Activated CD4-positive, alpha-beta T cell treated with anti-CD3 and anti-CD28 coated beads, Interleukin-2, Interleukin-4, amounts not matched to agents 100 ng/mL and 50 ng/mL, durations not matched to agents 16 hours and 8 hours (primary cell): ENCODE measurements at regions not wholly inside any gene's neighbourhood (a gene's known extent, or its start where the extent isn't known, plus 50 kb on each side); places are given as distances from the start of the nearest gene placed in this dataset.
"Not testable (repeated sequence)": the region's sequence is repeated elsewhere in the genome, so short reads cannot be mapped to it uniquely, and the experiment has no call there.

ENCODE experiments used
- DNase-seq: peaks from one replicate; pipeline ENCODE4 v3.0.0-alpha.2; 2020; ENCODE audit warnings: low spot score

GRCh38 chr3:22386107-22386506 is 635.1 kb upstream of the ZNF385D start:
- DNase-seq: no peak

DNA sequence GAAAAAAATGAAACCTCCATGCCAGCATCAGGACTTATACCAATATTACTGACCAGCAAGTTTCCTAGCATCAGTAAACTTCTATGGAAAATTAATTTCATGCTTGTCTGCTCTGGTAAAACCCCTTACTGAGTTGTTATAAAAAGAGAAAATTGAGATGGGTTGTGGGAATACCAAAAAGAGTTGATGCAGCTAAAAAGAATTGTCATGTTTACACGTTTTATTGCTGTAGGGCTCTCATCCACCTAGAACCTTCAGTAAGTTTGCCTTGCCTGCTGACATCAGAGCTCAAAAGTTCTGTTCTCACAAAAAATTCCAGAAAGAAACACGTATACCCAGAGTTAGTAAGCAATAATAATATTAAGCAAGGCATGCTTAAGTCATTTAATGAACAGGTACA is 641.3 kb upstream of the ZNF385D start:
- DNase-seq: no peak

GRCh38 chr3:22392859-22393258 is 641.8 kb upstream of the ZNF385D start:
- no peak for DNase-seq

GRCh38 chr3:22399566-22399965 is 648.6 kb upstream of the ZNF385D start:
- DNase-seq: no peak

GRCh38 chr3:22401499-22401898 is 650.5 kb upstream of the ZNF385D start:
- no peak for DNase-seq

DNA sequence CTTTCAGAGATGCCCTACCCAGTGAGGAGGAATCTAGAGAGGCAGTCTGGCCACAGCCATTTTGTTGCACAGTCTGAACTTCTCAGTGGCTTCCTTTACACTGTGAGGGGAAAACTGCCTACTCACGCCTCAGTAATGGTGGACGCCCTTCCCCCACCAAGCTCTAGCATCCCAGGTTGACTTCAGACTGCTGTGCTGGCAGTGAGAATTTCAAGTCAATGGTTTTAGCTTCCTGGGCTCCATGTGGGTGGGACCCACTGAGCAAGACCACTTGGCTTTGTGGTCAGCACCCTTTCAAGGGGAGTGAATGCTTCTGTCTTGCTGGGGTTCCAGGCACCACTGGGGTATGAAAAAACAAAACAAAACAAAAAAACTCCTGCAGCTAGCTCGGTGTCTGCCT is 663.2 kb upstream of the ZNF385D start:
- DNase-seq: no peak

DNA sequence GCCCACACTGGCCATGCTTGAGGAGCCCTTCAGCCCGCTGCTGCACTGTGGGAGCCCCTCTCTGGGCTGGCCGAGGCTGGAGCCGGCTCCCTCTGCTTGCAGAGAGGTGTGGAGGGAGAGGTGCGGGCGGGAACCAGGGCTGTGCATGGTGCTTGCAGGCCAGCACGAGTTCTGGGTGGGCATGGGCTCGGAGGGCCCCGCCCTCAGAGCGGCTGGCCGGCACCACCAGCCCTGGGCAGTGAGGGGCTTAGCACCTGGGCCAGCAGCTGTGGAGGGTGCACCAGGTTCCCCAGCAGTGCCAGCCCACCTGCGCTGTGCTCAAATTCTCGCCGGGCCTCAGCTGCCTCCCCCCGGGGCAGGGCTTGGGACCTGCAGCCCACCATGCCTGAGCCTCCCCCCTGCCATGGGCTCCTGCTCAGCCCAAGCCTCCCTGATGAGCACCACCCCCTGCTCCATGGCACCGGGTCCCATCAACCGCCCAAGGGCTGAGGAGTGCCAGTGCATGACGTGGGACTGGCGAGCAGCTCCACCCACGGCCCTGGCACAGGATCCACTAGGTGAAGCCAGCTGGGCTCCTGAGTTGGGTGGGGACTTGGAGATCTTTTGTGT is 665.9 kb upstream of the ZNF385D start:
- DNase-seq: not testable (repeated sequence)

DNA sequence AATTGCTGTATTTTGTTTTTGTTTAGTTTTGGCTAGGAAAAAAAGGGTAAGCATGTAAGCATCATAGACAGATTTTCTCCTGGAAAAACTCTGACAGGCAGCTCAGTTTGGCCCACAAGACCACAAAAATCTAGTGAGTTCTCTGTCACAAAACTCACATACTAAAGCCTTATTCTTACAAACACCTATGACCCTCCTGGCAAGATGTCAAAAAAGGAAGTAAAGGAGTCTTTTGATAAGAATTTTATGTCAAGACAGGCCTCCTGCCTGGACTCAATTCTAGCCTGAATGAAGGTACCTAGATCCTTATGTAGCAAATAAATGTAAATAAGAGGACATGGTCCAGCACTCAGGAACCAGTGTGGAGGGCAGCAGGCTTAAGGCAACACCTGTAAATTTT is 668.3 kb upstream of the ZNF385D start:
- DNase-seq: no peak

DNA sequence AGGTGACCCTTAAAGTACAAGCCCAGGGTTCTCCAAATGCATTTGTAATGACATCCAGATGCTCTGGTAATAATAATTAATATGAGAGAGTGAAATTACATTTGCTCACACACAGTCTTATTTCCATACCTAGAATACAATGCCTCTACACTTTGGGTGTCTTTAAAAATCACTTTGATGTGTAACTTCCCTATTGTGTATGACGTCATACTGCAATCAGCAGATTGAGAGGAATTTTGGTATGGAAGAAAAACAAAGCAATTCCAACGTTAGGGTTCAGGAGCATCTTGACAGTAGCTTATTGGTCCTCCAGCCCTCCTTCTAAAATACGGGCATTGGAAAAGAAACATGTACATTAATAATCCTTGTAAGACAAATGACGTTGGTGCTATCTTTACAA is 670.6 kb upstream of the ZNF385D start:
- DNase-seq: no peak

DNA sequence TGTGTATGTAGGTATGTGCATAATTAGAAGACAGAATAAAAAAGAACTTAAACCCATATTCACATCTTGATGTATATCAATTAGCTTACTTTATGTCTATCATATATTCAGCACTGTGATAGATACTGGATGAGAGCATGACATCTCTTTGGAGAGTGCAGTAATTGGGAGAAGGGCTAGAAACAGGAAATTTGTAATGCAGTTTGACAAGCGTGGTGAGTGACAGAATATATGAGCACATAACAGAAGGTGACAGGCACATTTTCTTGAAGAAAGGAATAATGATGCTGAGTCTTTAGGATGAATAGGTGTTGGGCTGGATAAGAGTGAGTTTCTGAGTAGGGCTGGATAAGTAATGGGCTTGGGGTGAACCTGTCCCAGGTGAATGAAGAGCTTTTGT is 680.3 kb upstream of the ZNF385D start:
- DNase-seq: no peak

GRCh38 chr3:22439626-22440025 is 688.6 kb upstream of the ZNF385D start:
- DNase-seq: no peak

DNA sequence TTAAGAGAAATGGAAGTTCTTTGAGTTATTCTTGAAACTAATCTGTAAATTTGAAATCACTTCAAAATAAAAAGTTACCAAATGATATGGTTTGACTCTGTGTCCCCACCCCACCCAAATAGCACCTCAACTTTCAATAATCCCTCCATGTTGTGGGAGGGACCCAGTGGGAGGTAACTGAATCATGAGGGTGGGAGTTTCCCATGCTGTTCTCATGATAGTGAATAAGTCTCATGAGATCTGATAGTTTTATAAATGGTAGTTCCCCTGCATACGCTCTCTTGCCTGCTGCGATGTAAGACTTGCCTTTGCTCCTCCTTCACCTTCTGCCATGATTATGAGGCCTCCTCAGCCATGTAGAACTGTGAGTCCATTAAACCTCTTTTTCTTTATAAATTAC is 690.7 kb upstream of the ZNF385D start:
- DNase-seq: no peak

GRCh38 chr3:22443571-22444233 is 692.7 kb upstream of the ZNF385D start:
- DNase-seq: no peak

GRCh38 chr3:22445336-22445735 is 694.3 kb upstream of the ZNF385D start:
- DNase-seq: not testable (repeated sequence)

- DNase-seq: no peak
Measured at GRCh38 chr3:22450786-22451400, 699.9 kb upstream of the ZNF385D start.

DNA sequence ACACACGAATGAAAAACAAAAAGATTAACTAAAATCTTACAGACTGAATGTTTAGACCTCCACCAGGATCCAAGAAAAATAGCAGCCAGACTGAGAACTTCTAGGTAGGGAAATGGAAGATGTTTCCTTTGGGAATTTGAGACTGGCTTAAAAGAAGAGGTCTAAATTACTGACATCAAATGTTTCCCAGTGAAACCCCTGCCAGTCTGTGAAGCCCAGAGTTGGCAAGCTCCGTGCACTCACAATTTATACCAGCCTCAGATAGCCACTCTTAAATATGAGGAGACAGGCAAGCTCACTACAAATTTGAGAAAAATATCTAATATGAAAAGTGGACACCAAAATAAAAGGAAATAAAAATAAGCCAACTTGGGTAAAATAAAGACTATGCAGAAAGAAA is 700.5 kb upstream of the ZNF385D start:
- no peak for DNase-seq

GRCh38 chr3:22453906-22454535 is 703.0 kb upstream of the ZNF385D start:
- no peak for DNase-seq

DNA sequence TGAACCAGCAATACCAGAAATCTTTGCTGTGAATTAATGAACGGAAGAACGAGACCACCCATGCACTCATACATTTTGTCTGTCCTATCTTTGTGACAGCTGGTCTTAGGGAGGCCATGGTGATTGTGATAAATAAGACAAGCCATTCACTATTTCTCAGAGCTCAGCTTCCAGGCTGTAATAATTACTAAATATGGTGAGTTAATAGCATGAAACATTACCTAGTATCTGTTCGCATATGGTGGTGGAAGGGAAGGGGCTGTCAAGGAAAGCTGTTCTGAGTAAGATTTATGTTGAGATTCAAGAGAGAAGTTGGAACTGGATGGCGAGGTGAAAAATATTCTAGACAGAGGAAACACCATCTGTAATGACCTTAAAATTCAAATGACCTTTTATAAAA is 719.0 kb upstream of the ZNF385D start:
- DNase-seq: no peak

- DNase-seq: no peak
Measured at GRCh38 chr3:22471557-22471956, 720.5 kb upstream of the ZNF385D start.

- no peak for DNase-seq
Measured at GRCh38 chr3:22474706-22475445, 723.9 kb upstream of the ZNF385D start.

- no peak for DNase-seq
Measured at GRCh38 chr3:22475665-22476240, 724.7 kb upstream of the ZNF385D start.

- no peak for DNase-seq
Measured at GRCh38 chr3:22476976-22477375, 726.0 kb upstream of the ZNF385D start.
